GM23338 (cell line): ENCODE measurements at regions not wholly inside any gene's neighbourhood (a gene's known extent, or its start where the extent isn't known, plus 50 kb on each side); places are given as distances from the start of the nearest gene placed in this dataset.

Source experiments
- ATAC-seq: fragments of 200-7000 bp; cut with Tn5 transposase; 3 replicates; pipeline ENCODE4 v1.9.1; 2020
- DNase-seq: peaks from one replicate; pipeline ENCODE4 v3.0.0-alpha.2; 2015; ENCODE audit warnings: low spot score
- H2AFZ ChIP-seq: fragments of 200-600 bp; sonication (generic); 2 replicates; pipeline ENCODE4 v1.8.0; 2016; ENCODE audit warnings: antibody characterized with exemption, mild to moderate bottlenecking, moderate library complexity
- H3F3A ChIP-seq: fragments of 200-600 bp; sonication (generic); replicated peaks from 2 replicates; pipeline ENCODE4 v1.8.0; 2017; ENCODE audit warnings: antibody characterized with exemption, mixed run types, low read depth
- H3K27ac ChIP-seq: fragments of 200-600 bp; sonication (generic); 2 replicates; pipeline ENCODE4 v1.6.1; 2016; ENCODE audit warnings: low read depth
- H3K27me3 ChIP-seq: fragments of 200-600 bp; sonication (generic); 2 replicates; pipeline ENCODE4 v1.8.0; 2016; ENCODE audit warnings: mild to moderate bottlenecking, mixed run types, moderate library complexity; ENCODE audit not compliant: insufficient read depth
- H3K36me3 ChIP-seq: fragments of 200-600 bp; sonication (generic); 2 replicates; pipeline ENCODE4 v1.8.0; 2016; ENCODE audit warnings: mild to moderate bottlenecking; ENCODE audit not compliant: insufficient read depth
- H3K4me1 ChIP-seq: fragments of 200-600 bp; sonication (generic); 2 replicates; pipeline ENCODE4 v1.8.0; 2016; ENCODE audit warnings: mild to moderate bottlenecking, moderate library complexity; ENCODE audit not compliant: insufficient read depth
- H3K4me2 ChIP-seq: fragments of 200-600 bp; sonication (generic); 2 replicates; pipeline ENCODE4 v1.7.1; 2017; ENCODE audit warnings: mixed run types
- H3K4me3 ChIP-seq: fragments of 200-600 bp; sonication (generic); 2 replicates; pipeline ENCODE4 v1.6.1; 2016; ENCODE audit warnings: mixed run types
- H3K79me2 ChIP-seq: fragments of 200-600 bp; sonication (generic); replicated peaks from 2 replicates; pipeline ENCODE4 v1.8.0; 2017; ENCODE audit warnings: mild to moderate bottlenecking; ENCODE audit not compliant: insufficient read depth
- H3K9me2 ChIP-seq: fragments of 200-600 bp; sonication (generic); 2 replicates; pipeline ENCODE4 v1.8.0; 2017; ENCODE audit not compliant: insufficient read depth
- H4K20me1 ChIP-seq: fragments of 200-600 bp; sonication (generic); replicated peaks from 2 replicates; pipeline ENCODE4 v1.8.0; 2017; ENCODE audit warnings: mild to moderate bottlenecking; ENCODE audit not compliant: insufficient read depth
- H3K27ac Mint-ChIP-seq: 2 replicates; pipeline ENCODE4 v1.8.0; 2020; ENCODE audit warnings: inconsistent platforms, mild to moderate bottlenecking, moderate library complexity, mixed read lengths
- H3K27me3 Mint-ChIP-seq: 3 replicates; pipeline ENCODE4 v1.8.0; 2022; ENCODE audit warnings: low read depth, mild to moderate bottlenecking, moderate library complexity, mixed read lengths, inconsistent platforms; ENCODE audit not compliant: insufficient read depth, poor library complexity
- H3K36me3 Mint-ChIP-seq: 3 replicates; pipeline ENCODE4 v1.8.0; 2021; ENCODE audit warnings: low read depth, mild to moderate bottlenecking, inconsistent platforms, moderate library complexity, mixed read lengths
- H3K4me1 Mint-ChIP-seq: 3 replicates; pipeline ENCODE4 v1.8.0; 2020; ENCODE audit warnings: mild to moderate bottlenecking, inconsistent platforms, mixed read lengths
- H3K4me3 Mint-ChIP-seq: 3 replicates; pipeline ENCODE4 v1.8.0; 2021; ENCODE audit warnings: moderate library complexity, mild to moderate bottlenecking, inconsistent platforms, mixed read lengths
- H3K9me3 Mint-ChIP-seq: 3 replicates; pipeline ENCODE4 v1.8.0; 2020; ENCODE audit warnings: moderate library complexity, mild to moderate bottlenecking, inconsistent platforms, mixed read lengths
- CREB1 ChIP-seq: fragments of 250-450 bp; sonication (Bioruptor Pico); IDR thresholded peaks from 2 replicates; pipeline ENCODE4 v1.5.0; 2020; ENCODE audit warnings: low read depth, mild to moderate bottlenecking, moderate library complexity
- CTCF ChIP-seq, 2 experiments: fragments of 200-600 bp in 1 of 2; sonication (generic) in 1 of 2; conservative IDR thresholded peaks; 2 replicates each; pipeline versions ENCODE4 v1.5.1 to v1.6.1; 2016 to 2017; ENCODE audit warnings: antibody characterized with exemption in 2 of 2, low read depth in 2 of 2, mild to moderate bottlenecking in 2 of 2, moderate library complexity in 1 of 2
- ETS1 ChIP-seq: IDR thresholded peaks from 2 replicates; pipeline ENCODE4 v1.6.1; 2016; ENCODE audit warnings: antibody characterized with exemption
- EZH2 ChIP-seq: fragments of 200-600 bp; sonication (generic); IDR thresholded peaks from one replicate; pipeline ENCODE4 v1.8.0; 2017; ENCODE audit warnings: antibody characterized with exemption, mild to moderate bottlenecking, low read depth; ENCODE audit not compliant: unreplicated experiment
- EZH2phosphoT487 ChIP-seq: fragments of 200-600 bp; sonication (generic); IDR thresholded peaks from one replicate; pipeline ENCODE4 v1.8.1; 2018; ENCODE audit warnings: antibody characterized with exemption; ENCODE audit not compliant: unreplicated experiment
- JUNB ChIP-seq: IDR thresholded peaks from one replicate; pipeline ENCODE4 v1.6.1; 2016; ENCODE audit warnings: antibody characterized with exemption; ENCODE audit not compliant: unreplicated experiment
- NANOG ChIP-seq: IDR thresholded peaks from 2 replicates; pipeline ENCODE4 v1.6.1; 2016; ENCODE audit warnings: antibody characterized with exemption, borderline replicate concordance
- POLR2AphosphoS5 ChIP-seq: IDR thresholded peaks from 2 replicates; pipeline ENCODE4 v1.6.1; 2016; ENCODE audit warnings: antibody characterized with exemption, low read depth
- REST ChIP-seq: IDR thresholded peaks from one replicate; pipeline ENCODE4 v1.6.1; 2018; ENCODE audit warnings: antibody characterized with exemption; ENCODE audit not compliant: unreplicated experiment
- STAT1 ChIP-seq: IDR thresholded peaks from one replicate; pipeline ENCODE4 v1.6.1; 2016; ENCODE audit warnings: antibody characterized with exemption; ENCODE audit not compliant: unreplicated experiment
- ZNF114 ChIP-seq: fragments of 250-450 bp; sonication (Bioruptor Pico); IDR thresholded peaks from 2 replicates; pipeline ENCODE4 v1.5.0; 2020; ENCODE audit warnings: mild to moderate bottlenecking, moderate library complexity
- ZNF331 ChIP-seq: fragments of 250-450 bp; sonication (Bioruptor Pico); IDR thresholded peaks from 2 replicates; pipeline ENCODE4 v1.5.0; 2020; ENCODE audit warnings: low read depth, mild to moderate bottlenecking, moderate library complexity
- ZNF462 ChIP-seq: fragments of 250-450 bp; sonication (Bioruptor Pico); IDR thresholded peaks from 2 replicates; pipeline ENCODE4 v1.5.0; 2020; ENCODE audit warnings: mild to moderate bottlenecking, moderate library complexity

- H3K27me3 ChIP-seq = no peaks in the 10 kb centered on the region
- H3K27ac ChIP-seq = no peak overlapping the region
- H2AFZ ChIP-seq = no peak overlapping the region
- Mint-ChIP-seq H3K27ac (no peak overlapping the region), H3K36me3 (no peaks in the 10 kb centered on the region), H3K4me1 (peaks cover 4% of the 10 kb centered on the region; the same call in 2 of the 3 replicates), H3K9me3 (no peaks in the 10 kb centered on the region), H3K4me3 (no peak overlapping the region), H3K27me3 (peaks cover 2% of the 10 kb centered on the region)
- H3K4me2 ChIP-seq = no peak overlapping the region
- TF ChIP-seq JUNB = no peak
- no peak for TF ChIP-seq CTCF (conservative IDR thresholded peaks at IDR 0.05; ENCODE audit: low read depth in 2 of 2)
- no peak for TF ChIP-seq CREB1 (CRISPR knock-in tag)
- TF ChIP-seq ZNF114 (CRISPR knock-in tag) = no peak
- TF ChIP-seq REST = no peak
- no peak for TF ChIP-seq STAT1
- TF ChIP-seq EZH2 = no peak
- TF ChIP-seq ZNF462 (CRISPR knock-in tag) = no peak
- TF ChIP-seq POLR2AphosphoS5 = no peak
- no peak for TF ChIP-seq ZNF331 (CRISPR knock-in tag)
- no peak for TF ChIP-seq ETS1
- TF ChIP-seq NANOG = no peak
- TF ChIP-seq EZH2phosphoT487 = no peak
- no peaks in the 10 kb centered on the region for H4K20me1 ChIP-seq
- H3K79me2 ChIP-seq = no peaks in the 10 kb centered on the region
- H3K4me1 ChIP-seq = 0 out of 2 replicates have a peak, but pooled peaks cover 5% of the 10 kb centered on the region
- no peaks in the 10 kb centered on the region for H3F3A ChIP-seq
- ATAC-seq (no peak), DNase-seq (no peak)
- H3K9me2 ChIP-seq = no peaks in the 10 kb centered on the region
- H3K36me3 ChIP-seq = no peaks in the 10 kb centered on the region
- H3K4me3 ChIP-seq = no peak overlapping the region
These were observed 384.2 kb downstream of the EFNA5 start for GRCh38 chr5:107286447-107287098.
